Keratinocyte (primary cell): ENCODE measurements at regions not wholly inside any gene's neighbourhood (a gene's known extent, or its start where the extent isn't known, plus 50 kb on each side); places are given as distances from the start of the nearest gene placed in this dataset.

Source experiments
- CTCF ChIP-seq, 3 experiments: IDR thresholded peaks in 1 of 3; conservative IDR thresholded peaks in 1 of 3; optimal IDR thresholded peaks in 1 of 3; 2 replicates in 2 of 3; 3 replicates in 1 of 3; pipeline versions ENCODE3 to v1.5.1; 2011; ENCODE audit warnings: low read length in 3 of 3, mild to moderate bottlenecking in 3 of 3, moderate library complexity in 2 of 3, control low read depth in 1 of 3, inconsistent platforms in 1 of 3; ENCODE audit not compliant: insufficient read depth in 2 of 3; ENCODE audit errors: extremely low read depth in 1 of 3
- EZH2 ChIP-seq: IDR thresholded peaks from one replicate; pipeline ENCODE4 v1.6.1; 2012; ENCODE audit warnings: inconsistent platforms, mild to moderate bottlenecking, low read length, moderate library complexity

DNA sequence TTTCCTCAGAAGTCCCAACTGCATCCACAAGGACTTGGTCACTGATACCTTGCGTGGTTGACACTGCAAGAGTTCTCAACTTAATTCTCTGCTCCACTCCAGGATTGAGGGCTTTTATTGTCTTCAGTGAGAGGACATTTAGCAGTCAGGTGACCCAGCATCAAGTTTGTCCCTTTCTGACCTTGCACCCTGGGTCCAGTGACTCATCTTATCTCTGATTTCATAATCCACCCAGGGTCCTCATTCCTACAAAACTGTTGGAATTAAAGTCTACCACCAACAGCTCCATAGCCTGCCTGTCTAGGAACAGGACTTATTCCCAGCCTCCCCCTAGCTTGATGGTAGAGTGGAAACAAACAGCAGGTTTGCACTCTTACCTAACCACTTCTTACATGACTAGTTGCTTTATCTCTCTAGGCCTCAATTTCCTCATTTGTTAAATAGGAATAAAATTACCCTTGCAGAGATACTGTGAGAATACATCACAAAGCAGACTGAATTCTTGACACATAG, 151.3 kb upstream of the LPP start:
- TF ChIP-seq CTCF (optimal IDR thresholded peaks at IDR 0.05 in 1 of 3, IDR thresholded peaks at IDR 0.05 in 1 of 3, conservative IDR thresholded peaks at IDR 0.05 in 1 of 3; ENCODE audit: extremely low read depth in 1 of 3, insufficient read depth in 2 of 3, low read length in 3 of 3) (no peak), EZH2 (no peak)
